MCF 10A (cell line): ENCODE measurements at regions not wholly inside any gene's neighbourhood (a gene's known extent, or its start where the extent isn't known, plus 50 kb on each side); places are given as distances from the start of the nearest gene placed in this dataset.

Source experiments
- BruUV-seq: library from RNA; stranded (reverse); fragments of 400-500 nt; replicated peaks from 2 replicates; lab custom pipeline; 2021; lab: Mats Ljungman, UMichigan
- CTCF ChIA-PET: fragments of 300-600 bp; sonication (Branson Sonifier 250); formaldehyde crosslinking; extraction: SDS; loops from one replicate; lab custom pipeline; 2021; ENCODE audit warnings: antibody characterized with exemption, inconsistent platforms; lab: Yijun Ruan, JAX
- POLR2A ChIA-PET: fragments of 300-600, 350-650 bp; sonication (Branson Sonifier 250); formaldehyde crosslinking; extraction: SDS; loops from one replicate; lab custom pipeline; 2020; ENCODE audit warnings: antibody characterized with exemption, inconsistent platforms; lab: Yijun Ruan, JAX
- DNase-seq: peaks from one replicate; pipeline ENCODE4 v3.0.0-alpha.2; 2018; ENCODE audit not compliant: unreplicated experiment
- H3K27ac Mint-ChIP-seq: one replicate; pipeline ENCODE4 v1.8.0; 2022; ENCODE audit warnings: mild to moderate bottlenecking, low read depth, mixed read lengths; ENCODE audit not compliant: unreplicated experiment
- H3K27me3 Mint-ChIP-seq: one replicate; pipeline ENCODE4 v1.8.0; 2022; ENCODE audit warnings: mixed read lengths; ENCODE audit not compliant: insufficient read depth, unreplicated experiment
- H3K36me3 Mint-ChIP-seq: one replicate; pipeline ENCODE4 v1.8.0; 2022; ENCODE audit warnings: mild to moderate bottlenecking, moderate library complexity, mixed read lengths; ENCODE audit not compliant: insufficient read depth, unreplicated experiment
- H3K4me1 Mint-ChIP-seq: one replicate; pipeline ENCODE4 v1.8.0; 2022; ENCODE audit warnings: mixed read lengths; ENCODE audit not compliant: insufficient read depth, unreplicated experiment
- H3K4me3 Mint-ChIP-seq: one replicate; pipeline ENCODE4 v1.8.0; 2022; ENCODE audit warnings: mild to moderate bottlenecking, moderate library complexity, mixed read lengths; ENCODE audit not compliant: unreplicated experiment
- H3K9me3 Mint-ChIP-seq: one replicate; pipeline ENCODE4 v1.8.0; 2022; ENCODE audit warnings: mixed read lengths; ENCODE audit not compliant: unreplicated experiment
- CTCF ChIP-seq: fragments of 200-600 bp; IDR thresholded peaks from one replicate; pipeline ENCODE4 v1.8.0; 2022; ENCODE audit warnings: antibody characterized with exemption, mild to moderate bottlenecking; ENCODE audit not compliant: unreplicated experiment
- intact Hi-C: fragments of 100-400 bp; cut with micrococcal nuclease; formaldehyde crosslinking; loops from 2 replicates; pipeline ENCODE4 v1.14.1; 2022

GRCh38 chr16:21341101-21341500 lies 63.0 kb upstream of the CRYM start:
- H3K27ac Mint-ChIP-seq = no peak overlapping the region

GRCh38 chr16:21339941-21340340 lies 61.9 kb upstream of the CRYM start:
- Mint-ChIP-seq H3K4me1 (no peaks in the 10 kb centered on the region), H3K27me3 (no peaks in the 10 kb centered on the region), H3K27ac (no peak overlapping the region), H3K9me3 (peaks cover 6% of the 10 kb centered on the region), H3K36me3 (peaks cover 22% of the 10 kb centered on the region), H3K4me3 (no peak overlapping the region)
- ChIA-PET CTCF (no interaction called here), POLR2A (no interaction called here)
- BruUV-seq = no TSS peak
- intact Hi-C loops = no loop called here
- no peak for DNase-seq
- TF ChIP-seq CTCF = no peak

More at GRCh38 chr16:21341101-21341500, 63.0 kb upstream of the CRYM start:
- no peak for DNase-seq
- Mint-ChIP-seq H3K9me3 (no peaks in the 10 kb centered on the region), H3K36me3 (peaks cover 26% of the 10 kb centered on the region), H3K4me1 (no peaks in the 10 kb centered on the region), H3K27me3 (no peaks in the 10 kb centered on the region), H3K4me3 (no peak overlapping the region)
- BruUV-seq = no TSS peak
- TF ChIP-seq CTCF = no peak
- ChIA-PET CTCF (interaction anchor here (0.7 kb wide), 1 partner anchor 1353 kb away, joined by 3 read pairs; no protein-coding TSS in a partner anchor), POLR2A (no interaction called here)
- intact Hi-C loops = no loop called here

GRCh38 chr16:21339269-21339641 lies 61.2 kb upstream of the CRYM start:
- no peak overlapping the region for H3K27ac Mint-ChIP-seq
- DNase-seq = no peak
- intact Hi-C loops = no loop called here
- no peaks in the 10 kb centered on the region for H3K27me3 Mint-ChIP-seq
- H3K9me3 Mint-ChIP-seq = peaks cover 7% of the 10 kb centered on the region
- no TSS peak for BruUV-seq
- ChIA-PET POLR2A (no interaction called here), CTCF (no interaction called here)
- peaks cover 23% of the 10 kb centered on the region for H3K36me3 Mint-ChIP-seq
- H3K4me3 Mint-ChIP-seq = no peak overlapping the region
- no peaks in the 10 kb centered on the region for H3K4me1 Mint-ChIP-seq
- TF ChIP-seq CTCF = no peak

GRCh38 chr16:21338537-21339268 lies 60.6 kb upstream of the CRYM start:
- H3K27ac Mint-ChIP-seq = no peak overlapping the region
- H3K4me1 Mint-ChIP-seq = no peaks in the 10 kb centered on the region
- H3K36me3 Mint-ChIP-seq = peaks cover 23% of the 10 kb centered on the region
- TF ChIP-seq CTCF = no peak
- CTCF ChIA-PET = interaction anchor here (0.9 kb wide), 1 partner anchor 1727 kb away, joined by 5 read pairs; no protein-coding TSS in a partner anchor
- BruUV-seq = no TSS peak
- DNase-seq = no peak
- H3K27me3 Mint-ChIP-seq = no peaks in the 10 kb centered on the region
- H3K4me3 Mint-ChIP-seq = no peak overlapping the region
- intact Hi-C loops = no loop called here
- POLR2A ChIA-PET = no interaction called here
- peaks cover 7% of the 10 kb centered on the region for H3K9me3 Mint-ChIP-seq
